T-cell (primary cell): ENCODE measurements at regions not wholly inside any gene's neighbourhood (a gene's known extent, or its start where the extent isn't known, plus 50 kb on each side); places are given as distances from the start of the nearest gene placed in this dataset.

Experiments
- ATAC-seq, 4 experiments: fragments of 200-7000 bp in 3 of 4; fragments of 150-1000 bp in 1 of 4; cut with Tn5 transposase; replicated peaks in 1 of 4; 1 replicate in 3 of 4; 2 replicates in 1 of 4; pipeline ENCODE4 v1.10.0; 2021; ENCODE audit warnings: moderate library complexity in 3 of 4, mild to moderate bottlenecking in 2 of 4, moderate number of reproducible peaks in 1 of 4
- CTCF ChIA-PET, 2 donors: fragments of 300-600 bp; sonication (Branson Sonifier 250); formaldehyde crosslinking; loops; one replicate each; lab custom pipeline; 2022; ENCODE audit warnings: antibody characterized with exemption in 2 of 2; lab: Charles Lee
- POLR2A ChIA-PET, 2 donors: fragments of 300-600 bp; sonication (Branson Sonifier 250); formaldehyde crosslinking; loops; one replicate each; lab custom pipeline; 2022; ENCODE audit warnings: antibody characterized with exemption in 2 of 2; lab: Charles Lee
- DNase-seq, 35 experiments: peaks; one replicate each; pipeline versions ENCODE4 v3.0.0 to v3.0.0-alpha.2; 2013 to 2023
- H3K27ac ChIP-seq: one replicate; pipeline ENCODE4 v1.5.1; 2013; ENCODE audit warnings: low read length
- H3K27me3 ChIP-seq, 2 experiments: replicated peaks in 1 of 2; 1 replicate in 1 of 2; 2 replicates in 1 of 2; pipeline versions ENCODE4 v1.6.1 to v1.7.0; 2013; ENCODE audit warnings: low read length in 1 of 2, mixed read lengths in 1 of 2; ENCODE audit not compliant: control insufficient read depth in 2 of 2, insufficient read depth in 2 of 2; ENCODE audit errors: extremely low read depth in 1 of 2
- H3K36me3 ChIP-seq, 2 donors: 1 replicate in 1 of 2; 2 replicates in 1 of 2; pipeline versions ENCODE4 v1.6.1 to v1.7.0; 2013; ENCODE audit warnings: low read length in 1 of 2; ENCODE audit not compliant: control insufficient read depth in 2 of 2, insufficient read depth in 1 of 2; ENCODE audit errors: extremely low read depth in 1 of 2
- H3K4me1 ChIP-seq, 2 experiments: 1 replicate in 1 of 2; 2 replicates in 1 of 2; pipeline versions ENCODE4 v1.6.1 to v1.7.0; 2013; ENCODE audit warnings: low read length in 2 of 2, mixed read lengths in 1 of 2; ENCODE audit not compliant: insufficient read depth in 2 of 2, control insufficient read depth in 1 of 2; ENCODE audit errors: extremely low read depth in 1 of 2
- H3K4me3 ChIP-seq, 2 donors: 1 replicate in 1 of 2; 2 replicates in 1 of 2; pipeline versions ENCODE4 v1.5.1 to v1.7.0; 2013; ENCODE audit warnings: mild to moderate bottlenecking in 2 of 2, low read length in 1 of 2, moderate library complexity in 1 of 2; ENCODE audit not compliant: control insufficient read depth in 1 of 2; ENCODE audit errors: extremely low read depth in 1 of 2
- H3K9me3 ChIP-seq: 2 replicates; pipeline ENCODE4 v1.7.0; 2013
- H3K27ac Mint-ChIP-seq, 2 donors: one replicate each; pipeline ENCODE4 v1.8.0; 2020 to 2021; ENCODE audit warnings: mild to moderate bottlenecking in 2 of 2, mixed read lengths in 2 of 2
- H3K27me3 Mint-ChIP-seq, 2 donors: one replicate each; pipeline ENCODE4 v1.8.0; 2021 to 2022; ENCODE audit warnings: mixed read lengths in 2 of 2
- H3K36me3 Mint-ChIP-seq: one replicate; pipeline ENCODE4 v1.8.0; 2021; ENCODE audit warnings: mixed read lengths
- H3K4me1 Mint-ChIP-seq, 3 donors: one replicate each; pipeline ENCODE4 v1.8.0; 2020 to 2022; ENCODE audit warnings: mixed read lengths in 3 of 3, mild to moderate bottlenecking in 1 of 3
- H3K4me3 Mint-ChIP-seq, 3 donors: one replicate each; pipeline ENCODE4 v1.8.0; 2020 to 2022; ENCODE audit warnings: mild to moderate bottlenecking in 3 of 3, mixed read lengths in 3 of 3, moderate library complexity in 3 of 3
- H3K9me3 Mint-ChIP-seq, 3 donors: one replicate each; pipeline ENCODE4 v1.8.0; 2020 to 2022; ENCODE audit warnings: mixed read lengths in 3 of 3
- WGBS: methylation state at CpG from one replicate; pipeline ENCODE4 v1.1.5; 2013; ENCODE audit warnings: missing lambda C conversion rate; ENCODE audit not compliant: insufficient coverage; 5-methylcytosine and 5-hydroxymethylcytosine counted together

- Mint-ChIP-seq H3K4me3 (no peak overlapping the region), H3K9me3 (peaks cover 0 to 13% (median 9%) of the 10 kb centered on the region in 3 donors), H3K4me1 (no peaks in the 10 kb centered on the region), H3K27me3 (no peaks in the 10 kb centered on the region), H3K27ac (no peak overlapping the region), H3K36me3 (no peaks in the 10 kb centered on the region)
- WGBS = 87% methylated on average over 4 of the region's 5 CpGs
- ATAC-seq (no peak), DNase-seq (no peak)
- H3K27ac ChIP-seq = no peak overlapping the region
- H3K27me3 ChIP-seq = no peaks in the 10 kb centered on the region
- no peaks in the 10 kb centered on the region for H3K36me3 ChIP-seq
- H3K9me3 ChIP-seq = no peaks in the 10 kb centered on the region
- no peak overlapping the region for H3K4me3 ChIP-seq
- ChIA-PET POLR2A (no interaction called here), CTCF (no interaction called here)
- no peaks in the 10 kb centered on the region for H3K4me1 ChIP-seq
Measured at GRCh38 chr16:5775916-5776315, 678.3 kb upstream of the EEF2KMT start.

GRCh38 chr16:5770118-5770517 is 672.5 kb upstream of the EEF2KMT start:
- CTCF ChIA-PET = no interaction called here

GRCh38 chr16:5769513-5769912 is 671.9 kb upstream of the EEF2KMT start:
- 38% methylated on average over 3 of the region's 5 CpGs for WGBS
- no peak overlapping the region for H3K27ac ChIP-seq
- no peaks in the 10 kb centered on the region for H3K36me3 ChIP-seq
- no peaks in the 10 kb centered on the region for H3K9me3 ChIP-seq
- H3K4me1 ChIP-seq = no peaks in the 10 kb centered on the region
- Mint-ChIP-seq H3K36me3 (no peaks in the 10 kb centered on the region), H3K27ac (no peak overlapping the region), H3K4me3 (no peak overlapping the region), H3K4me1 (no peaks in the 10 kb centered on the region), H3K27me3 (peaks cover 0 to 4% of the 10 kb centered on the region in 2 donors), H3K9me3 (peaks cover 6 to 28% (median 7%) of the 10 kb centered on the region in 3 donors)
- POLR2A ChIA-PET = no interaction called here
- CTCF ChIA-PET = no interaction called here
- DNase-seq (no peak), ATAC-seq (no peak)
- H3K4me3 ChIP-seq = no peak overlapping the region
- H3K27me3 ChIP-seq = no peaks in the 10 kb centered on the region

More at GRCh38 chr16:5770118-5770517, 672.5 kb upstream of the EEF2KMT start:
- Histone ChIP-seq H3K4me3 (no peak overlapping the region), H3K36me3 (no peaks in the 10 kb centered on the region), H3K27me3 (no peaks in the 10 kb centered on the region), H3K9me3 (no peaks in the 10 kb centered on the region), H3K4me1 (no peaks in the 10 kb centered on the region), H3K27ac (no peak overlapping the region)
- no peak overlapping the region for H3K27ac Mint-ChIP-seq
- peaks cover 0 to 4% of the 10 kb centered on the region in 2 donors for H3K27me3 Mint-ChIP-seq
- no peak for DNase-seq
- H3K4me1 Mint-ChIP-seq = no peaks in the 10 kb centered on the region
- peaks cover 6 to 28% (median 7%) of the 10 kb centered on the region in 3 donors for H3K9me3 Mint-ChIP-seq
- WGBS = no CpG with 5 or more reads among the region's 2 CpGs
- ATAC-seq = no peak
- POLR2A ChIA-PET = no interaction called here
- H3K4me3 Mint-ChIP-seq = no peak overlapping the region
- no peaks in the 10 kb centered on the region for H3K36me3 Mint-ChIP-seq

GRCh38 chr16:5768445-5768844 is 670.9 kb upstream of the EEF2KMT start:
- ATAC-seq (no peak), DNase-seq (no peak)
- H3K27me3 Mint-ChIP-seq = peaks cover 0 to 4% of the 10 kb centered on the region in 2 donors
- ChIA-PET POLR2A (no interaction called here), CTCF (no interaction called here)
- H3K4me1 ChIP-seq = no peaks in the 10 kb centered on the region
- H3K9me3 ChIP-seq = no peaks in the 10 kb centered on the region
- H3K4me3 ChIP-seq = no peak overlapping the region
- H3K36me3 Mint-ChIP-seq = no peaks in the 10 kb centered on the region
- 57% methylated on average over 6 of the region's 7 CpGs for WGBS
- H3K9me3 Mint-ChIP-seq = peaks cover 4 to 28% (median 7%) of the 10 kb centered on the region in 3 donors
- H3K27ac ChIP-seq = no peak overlapping the region
- no peak overlapping the region for H3K27ac Mint-ChIP-seq
- no peak overlapping the region for H3K4me3 Mint-ChIP-seq
- H3K27me3 ChIP-seq = no peaks in the 10 kb centered on the region
- no peaks in the 10 kb centered on the region for H3K36me3 ChIP-seq
- no peaks in the 10 kb centered on the region for H3K4me1 Mint-ChIP-seq

GRCh38 chr16:5763176-5763575 is 665.6 kb upstream of the EEF2KMT start:
- POLR2A ChIA-PET = no interaction called here
- no peaks in the 10 kb centered on the region for H3K36me3 ChIP-seq
- no peak overlapping the region for H3K4me3 ChIP-seq
- no peak overlapping the region for H3K27ac Mint-ChIP-seq
- no peaks in the 10 kb centered on the region for H3K4me1 ChIP-seq
- CTCF ChIA-PET = no interaction called here
- no peak overlapping the region for H3K4me3 Mint-ChIP-seq
- H3K9me3 Mint-ChIP-seq = peaks cover 5 to 29% (median 10%) of the 10 kb centered on the region in 3 donors
- no peak for ATAC-seq
- 68% methylated on average over 4 of the region's 11 CpGs for WGBS
- H3K9me3 ChIP-seq = no peaks in the 10 kb centered on the region
- H3K27me3 ChIP-seq = no peaks in the 10 kb centered on the region
- H3K4me1 Mint-ChIP-seq = no peaks in the 10 kb centered on the region
- H3K27ac ChIP-seq = no peak overlapping the region
- no peaks in the 10 kb centered on the region for H3K27me3 Mint-ChIP-seq
- H3K36me3 Mint-ChIP-seq = no peaks in the 10 kb centered on the region
- no peak for DNase-seq

GRCh38 chr16:5762362-5762761 is 664.8 kb upstream of the EEF2KMT start:
- ChIA-PET POLR2A (no interaction called here), CTCF (no interaction called here)
- no peaks in the 10 kb centered on the region for H3K36me3 Mint-ChIP-seq
- no peak overlapping the region for H3K4me3 ChIP-seq
- H3K27me3 Mint-ChIP-seq = no peaks in the 10 kb centered on the region
- no peaks in the 10 kb centered on the region for H3K36me3 ChIP-seq
- ATAC-seq (no peak), DNase-seq (no peak)
- 82% methylated on average over 8 of the region's 10 CpGs for WGBS
- H3K9me3 ChIP-seq = no peaks in the 10 kb centered on the region
- no peak overlapping the region for H3K4me3 Mint-ChIP-seq
- H3K4me1 ChIP-seq = no peaks in the 10 kb centered on the region
- no peaks in the 10 kb centered on the region for H3K4me1 Mint-ChIP-seq
- H3K27ac Mint-ChIP-seq = no peak overlapping the region
- H3K27ac ChIP-seq = no peak overlapping the region
- peaks cover 5 to 33% (median 10%) of the 10 kb centered on the region in 3 donors for H3K9me3 Mint-ChIP-seq
- H3K27me3 ChIP-seq = no peaks in the 10 kb centered on the region

GRCh38 chr16:5761592-5761991 is 664.0 kb upstream of the EEF2KMT start:
- no peak for DNase-seq
- WGBS = no CpG with 5 or more reads among the region's 2 CpGs
- Mint-ChIP-seq H3K9me3 (peaks cover 7 to 37% (median 13%) of the 10 kb centered on the region in 3 donors), H3K36me3 (no peaks in the 10 kb centered on the region), H3K27me3 (no peaks in the 10 kb centered on the region), H3K4me1 (no peaks in the 10 kb centered on the region), H3K4me3 (no peak overlapping the region), H3K27ac (no peak overlapping the region)
- ATAC-seq = no peak
- Histone ChIP-seq H3K27me3 (no peaks in the 10 kb centered on the region), H3K9me3 (no peaks in the 10 kb centered on the region), H3K36me3 (no peaks in the 10 kb centered on the region), H3K27ac (no peak overlapping the region), H3K4me3 (no peak overlapping the region), H3K4me1 (no peaks in the 10 kb centered on the region)
- POLR2A ChIA-PET = no interaction called here
- CTCF ChIA-PET = no interaction called here
